Fibroblast of villous mesenchyme (primary cell): ENCODE measurements at regions not wholly inside any gene's neighbourhood (a gene's known extent, or its start where the extent isn't known, plus 50 kb on each side); places are given as distances from the start of the nearest gene placed in this dataset.
A peak's percentile ranks its signal among the peaks of the same experiment; 100 is the strongest.

Experiments used
- DNase-seq: peaks from one replicate; pipeline ENCODE4 v3.0.0-alpha.2; 2010; ENCODE audit warnings: low read depth
- H3K4me3 ChIP-seq: 2 replicates; pipeline ENCODE4 v1.5.1; 2011; ENCODE audit warnings: low read depth, mild to moderate bottlenecking, low read length
- TF ChIP-seq, protein P1 (sequence below): IDR thresholded peaks from 2 replicates; pipeline ENCODE4 v1.5.1; 2012; ENCODE audit warnings: low read depth, mild to moderate bottlenecking, low read length; ENCODE audit not compliant: insufficient read depth

- TF ChIP-seq, protein P1, sequence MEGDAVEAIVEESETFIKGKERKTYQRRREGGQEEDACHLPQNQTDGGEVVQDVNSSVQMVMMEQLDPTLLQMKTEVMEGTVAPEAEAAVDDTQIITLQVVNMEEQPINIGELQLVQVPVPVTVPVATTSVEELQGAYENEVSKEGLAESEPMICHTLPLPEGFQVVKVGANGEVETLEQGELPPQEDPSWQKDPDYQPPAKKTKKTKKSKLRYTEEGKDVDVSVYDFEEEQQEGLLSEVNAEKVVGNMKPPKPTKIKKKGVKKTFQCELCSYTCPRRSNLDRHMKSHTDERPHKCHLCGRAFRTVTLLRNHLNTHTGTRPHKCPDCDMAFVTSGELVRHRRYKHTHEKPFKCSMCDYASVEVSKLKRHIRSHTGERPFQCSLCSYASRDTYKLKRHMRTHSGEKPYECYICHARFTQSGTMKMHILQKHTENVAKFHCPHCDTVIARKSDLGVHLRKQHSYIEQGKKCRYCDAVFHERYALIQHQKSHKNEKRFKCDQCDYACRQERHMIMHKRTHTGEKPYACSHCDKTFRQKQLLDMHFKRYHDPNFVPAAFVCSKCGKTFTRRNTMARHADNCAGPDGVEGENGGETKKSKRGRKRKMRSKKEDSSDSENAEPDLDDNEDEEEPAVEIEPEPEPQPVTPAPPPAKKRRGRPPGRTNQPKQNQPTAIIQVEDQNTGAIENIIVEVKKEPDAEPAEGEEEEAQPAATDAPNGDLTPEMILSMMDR: no peak
- H3K4me3 ChIP-seq: no peak overlapping the region
- DNase-seq: peak; percentile 37
Measured at GRCh38 chr2:100200985-100201384, 58.6 kb upstream of the AFF3 start.

- no peak for DNase-seq
- TF ChIP-seq, protein P1: no peak
- H3K4me3 ChIP-seq: no peak overlapping the region
Measured at GRCh38 chr2:100199421-100199820, 57.0 kb upstream of the AFF3 start.

- DNase-seq: no peak
- TF ChIP-seq, protein P1: no peak
Measured at GRCh38 chr2:100198461-100199230, 56.3 kb upstream of the AFF3 start.

DNA sequence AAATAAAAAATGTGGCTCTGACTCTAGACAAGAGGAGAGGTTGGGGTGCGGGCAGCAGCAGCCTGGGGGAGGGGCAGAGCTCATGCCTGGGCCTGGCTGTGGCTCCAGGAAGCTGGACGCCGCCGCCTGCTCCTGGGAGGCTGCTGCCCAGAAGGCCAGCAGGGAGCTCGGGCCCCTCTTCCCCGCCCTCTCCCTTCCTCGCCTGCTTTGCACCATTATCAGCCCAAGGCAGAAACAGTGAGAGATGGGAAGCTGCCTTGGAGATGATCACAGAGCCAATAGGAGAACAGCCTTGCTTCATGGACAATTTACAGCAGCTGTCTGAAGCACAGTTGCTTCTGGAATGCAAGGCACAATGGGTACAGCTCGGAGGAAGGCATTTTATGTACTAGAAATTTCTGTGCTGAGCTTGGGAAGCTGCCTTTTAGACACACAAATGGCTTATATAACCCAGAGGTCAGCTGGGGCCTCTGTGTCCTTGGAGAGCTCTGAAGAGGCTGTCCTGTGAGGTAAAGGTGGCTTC, 55.3 kb upstream of the AFF3 start:
- no peak overlapping the region for H3K4me3 ChIP-seq
- DNase-seq: peak; percentile 66
- TF ChIP-seq, protein P1: no peak

More at GRCh38 chr2:100198461-100199230, 56.3 kb upstream of the AFF3 start:
- H3K4me3 ChIP-seq: no peak overlapping the region

DNA sequence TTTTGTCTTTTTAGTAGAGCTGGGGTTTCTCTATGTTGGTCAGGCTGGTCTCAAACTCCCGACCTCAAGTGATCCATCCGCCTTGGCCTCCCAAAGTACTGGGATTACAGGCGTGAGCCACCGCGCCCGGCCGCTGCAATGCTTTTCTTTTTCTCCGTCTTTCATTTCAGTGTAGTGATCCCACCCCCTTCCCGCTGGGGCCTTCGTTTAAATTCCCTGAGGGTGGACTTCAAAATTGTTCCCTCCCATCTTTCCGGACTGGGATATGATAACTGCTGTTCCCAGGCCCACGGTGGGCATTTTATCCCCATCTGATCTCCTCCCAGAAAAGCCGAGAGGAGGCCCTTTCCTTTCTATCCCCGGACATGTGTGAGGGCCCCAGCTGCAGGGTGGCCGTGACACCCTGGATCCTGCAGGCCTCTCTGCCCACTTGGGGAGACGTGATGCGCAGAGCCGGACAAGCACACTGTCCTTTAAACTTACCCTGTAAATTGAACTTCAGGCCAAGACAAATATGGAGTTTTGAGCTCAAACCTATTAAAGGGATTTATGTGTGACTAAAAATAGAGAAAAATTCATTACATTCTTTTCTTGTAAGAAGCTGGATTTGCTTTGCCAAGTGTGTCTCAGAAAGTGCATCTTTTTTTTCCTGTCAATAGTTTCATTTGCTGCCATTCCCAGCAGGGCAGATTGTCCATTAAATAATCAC, 54.5 kb upstream of the AFF3 start:
- H3K4me3 ChIP-seq: no peak overlapping the region
- TF ChIP-seq, protein P1: no peak
- peak; percentile 48 for DNase-seq

- H3K4me3 ChIP-seq: no peak overlapping the region
- TF ChIP-seq, protein P1: no peak
- DNase-seq: peak; percentile 21
Measured at GRCh38 chr2:100195942-100196341, 53.6 kb upstream of the AFF3 start.
